NCI-H748 (cell line): ENCODE measurements at regions not wholly inside any gene's neighbourhood (a gene's known extent, or its start where the extent isn't known, plus 50 kb on each side); places are given as distances from the start of the nearest gene placed in this dataset.

Experiments
- DNase-seq: peaks from one replicate; lab custom pipeline; 2025; ENCODE audit not compliant: unreplicated experiment; lab: John Stamatoyannopoulos, UW

- no peak for DNase-seq
Observed at GRCh38 chr11:70715166-70715951, 317.0 kb downstream of the CTTN start.

GRCh38 chr11:70716216-70716615 is 317.9 kb downstream of the CTTN start:
- DNase-seq, result no peak

GRCh38 chr11:70716986-70717775 is 318.9 kb downstream of the CTTN start:
- no peak for DNase-seq

- DNase-seq, result peak; percentile 57
Observed at GRCh38 chr11:70717936-70718595, 319.7 kb downstream of the CTTN start.

GRCh38 chr11:70719516-70719915 is 321.2 kb downstream of the CTTN start:
- DNase-seq, result no peak

GRCh38 chr11:70720281-70720680 is 322.0 kb downstream of the CTTN start:
- no peak for DNase-seq

- DNase-seq, result no peak
Observed at GRCh38 chr11:70721006-70721405, 322.7 kb downstream of the CTTN start.

GRCh38 chr11:70725278-70725677 is 326.9 kb downstream of the CTTN start:
- no peak for DNase-seq

GRCh38 chr11:70725739-70726138 is 327.4 kb downstream of the CTTN start:
- DNase-seq, result no peak

GRCh38 chr11:70727021-70727420 is 328.7 kb downstream of the CTTN start:
- no peak for DNase-seq

- DNase-seq, result peak; percentile 55
Observed at GRCh38 chr11:70727899-70728620, 329.7 kb downstream of the CTTN start.

- no peak for DNase-seq
Observed at GRCh38 chr11:70729949-70730348, 331.6 kb downstream of the CTTN start.

- no peak for DNase-seq
Observed at GRCh38 chr11:70730411-70730810, 332.1 kb downstream of the CTTN start.

- no peak for DNase-seq
Observed at GRCh38 chr11:70731271-70732022, 333.1 kb downstream of the CTTN start.

GRCh38 chr11:70732023-70732880 is 333.9 kb downstream of the CTTN start:
- DNase-seq, result no peak

GRCh38 chr11:70732881-70733196 is 334.5 kb downstream of the CTTN start:
- no peak for DNase-seq

- no peak for DNase-seq
Observed at GRCh38 chr11:70733327-70734325, 335.3 kb downstream of the CTTN start.

GRCh38 chr11:70734379-70734778 is 336.1 kb downstream of the CTTN start:
- DNase-seq, result no peak
